ENCODE measurements at regions not wholly inside any gene's neighbourhood (a gene's known extent, or its start where the extent isn't known, plus 50 kb on each side); places are given as distances from the start of the nearest gene placed in this dataset.

- no peak overlapping the region for H3K9ac ChIP-seq (ENCODE audit: low read length)
Measured at GRCh38 chr12:42757624-42758119, 168.1 kb upstream of the PRICKLE1 start.

GRCh38 chr12:42756841-42757623 is 167.5 kb upstream of the PRICKLE1 start:
- Histone ChIP-seq H2BK5ac (ENCODE audit: low read depth, low read length, poor library complexity) (peak overlapping the region; percentile 67), H3K4me2 (ENCODE audit: low read length) (peak overlapping the region; percentile 35), H4K12ac (ENCODE audit: low read depth, low read length) (no peak overlapping the region), H2BK12ac (ENCODE audit: low read length) (peak overlapping the region; percentile 44), H4K8ac (ENCODE audit: low read depth, low read length) (peak overlapping the region; percentile 34), H4K91ac (ENCODE audit: low read depth, low read length) (peak overlapping the region; percentile 65), H3K27me3 (ENCODE audit: insufficient read depth, low read length) (no peaks in the 10 kb centered on the region), H2BK120ac (ENCODE audit: insufficient read depth, low read length, poor library complexity) (peak overlapping the region; percentile 74), H2AFZ (ENCODE audit: insufficient read depth, low read length, poor library complexity) (no peak overlapping the region), H3K18ac (ENCODE audit: low read length) (no peak overlapping the region), H3K4me1 (ENCODE audit: control insufficient read depth in 1 of 2, insufficient read depth in 2 of 2, low read length in 2 of 2) (peaks cover 10 to 16% of the 10 kb centered on the region in 2 experiments), H3K79me2 (ENCODE audit: control insufficient read depth, insufficient read depth, low read length, poor library complexity) (no peaks in the 10 kb centered on the region), H3K79me1 (ENCODE audit: low read length) (peaks cover 15% of the 10 kb centered on the region), H3K9ac (ENCODE audit: low read length) (no peak overlapping the region), H3K27ac (ENCODE audit: low read depth, low read length) (peak overlapping the region; percentile 91), H3K14ac (ENCODE audit: low read length) (peak overlapping the region; percentile 43), H3K36me3 (ENCODE audit: control insufficient read depth in 1 of 2, insufficient read depth in 2 of 2, low read length in 2 of 2) (no peaks in the 10 kb centered on the region), H2AK5ac (ENCODE audit: low read length) (no peak overlapping the region), H3K4ac (ENCODE audit: low read depth, low read length) (no peak overlapping the region), H3K4me3 (ENCODE audit: low read depth, low read length) (no peak overlapping the region), H3K9me3 (ENCODE audit: insufficient read depth, low read depth, low read length) (no peaks in the 10 kb centered on the region), H3K23ac (ENCODE audit: low read length) (no peak overlapping the region)
- DNase-seq: peak; percentile 82 to 85
- WGBS (ENCODE audit: extremely low coverage, insufficient coverage, insufficient read length): no CpG with 5 or more reads among the region's 9 CpGs

More at GRCh38 chr12:42757624-42758119, 168.1 kb upstream of the PRICKLE1 start:
- no peak overlapping the region for H4K12ac ChIP-seq (ENCODE audit: low read depth, low read length)
- no peak overlapping the region for H3K4me3 ChIP-seq (ENCODE audit: low read depth, low read length)
- no peak overlapping the region for H3K18ac ChIP-seq (ENCODE audit: low read length)
- no peak overlapping the region for H3K4ac ChIP-seq (ENCODE audit: low read depth, low read length)
- no peak overlapping the region for H2AFZ ChIP-seq (ENCODE audit: insufficient read depth, low read length, poor library complexity)
- peak overlapping the region; percentile 25 for H3K4me2 ChIP-seq (ENCODE audit: low read length)
- no peaks in the 10 kb centered on the region for H3K36me3 ChIP-seq (ENCODE audit: control insufficient read depth in 1 of 2, insufficient read depth in 2 of 2, low read length in 2 of 2)
- H4K91ac ChIP-seq (ENCODE audit: low read depth, low read length): peak overlapping the region; percentile 65
- H2BK12ac ChIP-seq (ENCODE audit: low read length): peak overlapping the region; percentile 44
- peaks cover 15% of the 10 kb centered on the region for H3K79me1 ChIP-seq (ENCODE audit: low read length)
- no peaks in the 10 kb centered on the region for H3K79me2 ChIP-seq (ENCODE audit: control insufficient read depth, insufficient read depth, low read length, poor library complexity)
- DNase-seq: no peak
- peak overlapping the region; percentile 67 for H2BK5ac ChIP-seq (ENCODE audit: low read depth, low read length, poor library complexity)
- peaks cover 10 to 16% of the 10 kb centered on the region in 2 experiments for H3K4me1 ChIP-seq (ENCODE audit: control insufficient read depth in 1 of 2, insufficient read depth in 2 of 2, low read length in 2 of 2)
- no peak overlapping the region for H3K23ac ChIP-seq (ENCODE audit: low read length)
- peak overlapping the region; percentile 43 for H3K14ac ChIP-seq (ENCODE audit: low read length)
- H4K8ac ChIP-seq (ENCODE audit: low read depth, low read length): peak overlapping the region; percentile 34
- peak overlapping the region; percentile 74 for H2BK120ac ChIP-seq (ENCODE audit: insufficient read depth, low read length, poor library complexity)
- H3K27ac ChIP-seq (ENCODE audit: low read depth, low read length): peak overlapping the region; percentile 74
- no CpG with 5 or more reads among the region's 8 CpGs for WGBS (ENCODE audit: extremely low coverage, insufficient coverage, insufficient read length)
- H2AK5ac ChIP-seq (ENCODE audit: low read length): no peak overlapping the region
- H3K27me3 ChIP-seq (ENCODE audit: insufficient read depth, low read length): no peaks in the 10 kb centered on the region
- no peaks in the 10 kb centered on the region for H3K9me3 ChIP-seq (ENCODE audit: insufficient read depth, low read depth, low read length)

DNA sequence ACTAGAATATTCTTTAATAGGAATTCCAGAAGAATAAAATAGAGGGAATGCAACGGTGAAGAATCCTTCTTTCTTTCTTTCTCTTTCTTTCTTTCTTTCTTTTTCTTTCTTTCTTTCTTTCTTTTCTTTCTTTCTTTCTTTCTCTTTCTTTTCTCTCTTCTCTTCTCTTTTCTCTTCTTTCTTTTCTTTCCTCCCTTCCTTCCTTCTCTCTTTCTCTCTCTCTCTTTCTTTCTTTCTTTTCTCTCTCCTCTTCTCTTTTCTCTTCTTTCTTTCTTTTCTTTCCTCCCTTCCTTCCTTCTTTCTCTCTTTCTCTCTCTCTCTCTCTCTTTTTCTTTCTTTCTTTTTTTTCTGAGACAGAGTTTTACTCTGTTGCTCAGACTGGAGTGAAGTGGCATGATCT is 160.8 kb upstream of the PRICKLE1 start:
- no peak overlapping the region for H3K4ac ChIP-seq (ENCODE audit: low read depth, low read length)
- H3K18ac ChIP-seq (ENCODE audit: low read length): no peak overlapping the region
- no peak overlapping the region for H3K4me2 ChIP-seq (ENCODE audit: low read length)
- H2BK5ac ChIP-seq (ENCODE audit: low read depth, low read length, poor library complexity): no peak overlapping the region
- no peak overlapping the region for H3K27ac ChIP-seq (ENCODE audit: low read depth, low read length)
- H3K23ac ChIP-seq (ENCODE audit: low read length): no peak overlapping the region
- no CpG with 5 or more reads among the region's 1 CpG for WGBS (ENCODE audit: extremely low coverage, insufficient coverage, insufficient read length)
- no peak overlapping the region for H2BK12ac ChIP-seq (ENCODE audit: low read length)
- peaks cover 0 to 2% of the 10 kb centered on the region in 2 experiments for H3K4me1 ChIP-seq (ENCODE audit: control insufficient read depth in 1 of 2, insufficient read depth in 2 of 2, low read length in 2 of 2)
- no peak overlapping the region for H4K91ac ChIP-seq (ENCODE audit: low read depth, low read length)
- no peak overlapping the region for H3K14ac ChIP-seq (ENCODE audit: low read length)
- no peak overlapping the region for H4K8ac ChIP-seq (ENCODE audit: low read depth, low read length)
- H3K27me3 ChIP-seq (ENCODE audit: insufficient read depth, low read length): no peaks in the 10 kb centered on the region
- H3K9ac ChIP-seq (ENCODE audit: low read length): no peak overlapping the region
- no peaks in the 10 kb centered on the region for H3K79me2 ChIP-seq (ENCODE audit: control insufficient read depth, insufficient read depth, low read length, poor library complexity)
- no peak for DNase-seq
- no peak overlapping the region for H2AK5ac ChIP-seq (ENCODE audit: low read length)
- H3K79me1 ChIP-seq (ENCODE audit: low read length): peaks cover 2% of the 10 kb centered on the region
- H4K12ac ChIP-seq (ENCODE audit: low read depth, low read length): no peak overlapping the region
- no peak overlapping the region for H3K4me3 ChIP-seq (ENCODE audit: low read depth, low read length)
- H2AFZ ChIP-seq (ENCODE audit: insufficient read depth, low read length, poor library complexity): no peak overlapping the region
- H2BK120ac ChIP-seq (ENCODE audit: insufficient read depth, low read length, poor library complexity): no peak overlapping the region
- peaks cover 5% of the 10 kb centered on the region for H3K9me3 ChIP-seq (ENCODE audit: insufficient read depth, low read depth, low read length)
- H3K36me3 ChIP-seq (ENCODE audit: control insufficient read depth in 1 of 2, insufficient read depth in 2 of 2, low read length in 2 of 2): peaks cover 1 to 2% of the 10 kb centered on the region in 2 experiments

DNA sequence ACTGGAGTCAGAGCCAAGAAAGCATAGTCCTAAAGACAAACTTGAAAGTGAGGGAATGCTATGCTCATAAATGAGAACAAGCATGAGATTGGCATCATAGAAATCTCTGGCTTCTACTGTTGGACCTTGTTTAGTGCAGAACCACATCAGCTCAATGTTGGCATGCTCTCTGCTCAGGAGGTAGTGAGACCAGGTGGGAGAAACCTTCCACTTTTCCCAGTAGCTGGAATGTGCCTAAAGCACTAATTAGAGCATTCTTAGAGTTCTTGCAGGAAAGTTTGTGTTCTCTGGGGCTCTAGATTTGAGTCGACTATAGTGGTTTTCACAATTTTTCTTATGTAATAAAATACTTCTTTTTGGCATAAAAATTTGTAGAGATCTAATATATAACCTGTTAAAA is 159.7 kb upstream of the PRICKLE1 start:
- no peaks in the 10 kb centered on the region for H3K27me3 ChIP-seq (ENCODE audit: insufficient read depth, low read length)
- H3K9me3 ChIP-seq (ENCODE audit: insufficient read depth, low read depth, low read length): peaks cover 5% of the 10 kb centered on the region
- H3K79me1 ChIP-seq (ENCODE audit: low read length): peaks cover 6% of the 10 kb centered on the region
- no peak overlapping the region for H3K4me3 ChIP-seq (ENCODE audit: low read depth, low read length)
- no peak overlapping the region for H2BK5ac ChIP-seq (ENCODE audit: low read depth, low read length, poor library complexity)
- DNase-seq: peak; percentile 55 to 85
- no peak overlapping the region for H2AFZ ChIP-seq (ENCODE audit: insufficient read depth, low read length, poor library complexity)
- no peak overlapping the region for H4K8ac ChIP-seq (ENCODE audit: low read depth, low read length)
- H2AK5ac ChIP-seq (ENCODE audit: low read length): no peak overlapping the region
- no CpG with 5 or more reads among the region's 1 CpG for WGBS (ENCODE audit: extremely low coverage, insufficient coverage, insufficient read length)
- H4K91ac ChIP-seq (ENCODE audit: low read depth, low read length): no peak overlapping the region
- H4K12ac ChIP-seq (ENCODE audit: low read depth, low read length): no peak overlapping the region
- H3K27ac ChIP-seq (ENCODE audit: low read depth, low read length): peak overlapping the region; percentile 27
- H2BK120ac ChIP-seq (ENCODE audit: insufficient read depth, low read length, poor library complexity): no peak overlapping the region
- H3K4ac ChIP-seq (ENCODE audit: low read depth, low read length): no peak overlapping the region
- no peak overlapping the region for H3K14ac ChIP-seq (ENCODE audit: low read length)
- peaks cover 5 to 10% of the 10 kb centered on the region in 2 experiments for H3K4me1 ChIP-seq (ENCODE audit: control insufficient read depth in 1 of 2, insufficient read depth in 2 of 2, low read length in 2 of 2)
- H3K9ac ChIP-seq (ENCODE audit: low read length): no peak overlapping the region
- H2BK12ac ChIP-seq (ENCODE audit: low read length): no peak overlapping the region
- no peak overlapping the region for H3K4me2 ChIP-seq (ENCODE audit: low read length)
- H3K18ac ChIP-seq (ENCODE audit: low read length): no peak overlapping the region
- H3K23ac ChIP-seq (ENCODE audit: low read length): no peak overlapping the region
- peaks cover 1 to 2% of the 10 kb centered on the region in 2 experiments for H3K36me3 ChIP-seq (ENCODE audit: control insufficient read depth in 1 of 2, insufficient read depth in 2 of 2, low read length in 2 of 2)
- H3K79me2 ChIP-seq (ENCODE audit: control insufficient read depth, insufficient read depth, low read length, poor library complexity): no peaks in the 10 kb centered on the region

Measured in trophoblast cell (in vitro differentiated cells and primary cell).